Activated naive CD4-positive, alpha-beta T cell treated with anti-CD3 and anti-CD28 coated beads, Interleukin-2, amount 50 U/mL, for 72 hours (primary cell): ENCODE measurements at regions not wholly inside any gene's neighbourhood (a gene's known extent, or its start where the extent isn't known, plus 50 kb on each side); places are given as distances from the start of the nearest gene placed in this dataset.

Experiments
- ATAC-seq, 2 donors: fragments of 150-1000 bp; cut with Tn5 transposase; 2 replicates each; pipeline ENCODE4 v1.10.0; 2021; ENCODE audit warnings: mild to moderate bottlenecking in 2 of 2, moderate library complexity in 2 of 2
- DNase-seq, 2 donors: peaks; one replicate each; pipeline ENCODE4 v3.0.0; 2021 to 2022; ENCODE audit warnings: low spot score in 2 of 2
- H3K27ac Mint-ChIP-seq, 2 donors: one replicate each; pipeline ENCODE4 v1.8.0; 2022; ENCODE audit warnings: mild to moderate bottlenecking in 2 of 2, mixed read lengths in 2 of 2
- H3K36me3 Mint-ChIP-seq, 2 donors: one replicate each; pipeline ENCODE4 v1.8.0; 2022; ENCODE audit warnings: mixed read lengths in 2 of 2
- H3K9me3 Mint-ChIP-seq, 2 donors: one replicate each; pipeline ENCODE4 v1.8.0; 2022; ENCODE audit warnings: mixed read lengths in 2 of 2

GRCh38 chr6:163897669-163898068 is 483.2 kb downstream of the QKI start:
- H3K27ac Mint-ChIP-seq = no peak overlapping the region
- ATAC-seq = no peak
- no peaks in the 10 kb centered on the region for H3K9me3 Mint-ChIP-seq
- H3K36me3 Mint-ChIP-seq = no peaks in the 10 kb centered on the region
- no peak for DNase-seq

- DNase-seq = no peak
- no peak overlapping the region for H3K27ac Mint-ChIP-seq
- H3K36me3 Mint-ChIP-seq = no peaks in the 10 kb centered on the region
- H3K9me3 Mint-ChIP-seq = no peaks in the 10 kb centered on the region
- no peak for ATAC-seq
These were observed 482.5 kb downstream of the QKI start for GRCh38 chr6:163897030-163897429.

DNA sequence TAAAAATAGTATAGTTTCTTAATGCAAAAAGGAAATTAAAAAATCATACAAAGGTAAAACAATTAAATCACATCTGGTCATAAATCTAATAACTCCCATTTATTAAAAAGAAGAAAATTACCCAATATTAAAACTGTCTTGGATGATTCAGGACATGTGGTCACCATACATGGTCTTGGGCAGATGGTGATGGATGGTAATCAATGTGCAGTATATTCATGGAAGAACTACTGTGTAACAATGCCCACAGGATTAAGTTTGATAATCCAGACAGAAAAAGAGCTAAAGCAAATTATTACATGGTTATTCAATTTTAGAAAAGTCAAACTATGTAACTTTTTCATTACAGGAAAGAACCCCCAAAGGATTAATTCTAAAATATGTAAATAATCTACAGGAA is 480.6 kb downstream of the QKI start:
- no peaks in the 10 kb centered on the region for H3K36me3 Mint-ChIP-seq
- no peaks in the 10 kb centered on the region for H3K9me3 Mint-ChIP-seq
- ATAC-seq = no peak
- no peak overlapping the region for H3K27ac Mint-ChIP-seq
- no peak for DNase-seq

- Mint-ChIP-seq H3K36me3 (no peaks in the 10 kb centered on the region), H3K27ac (no peak overlapping the region)
These were observed 479.2 kb downstream of the QKI start for GRCh38 chr6:163893609-163894189.

GRCh38 chr6:163892824-163893561 is 478.5 kb downstream of the QKI start:
- ATAC-seq (no peak), DNase-seq (no peak)

More at GRCh38 chr6:163893609-163894189, 479.2 kb downstream of the QKI start:
- H3K9me3 Mint-ChIP-seq = no peaks in the 10 kb centered on the region
- DNase-seq = no peak
- no peak for ATAC-seq

GRCh38 chr6:163889904-163890514 is 475.5 kb downstream of the QKI start:
- Mint-ChIP-seq H3K9me3 (peaks cover 0 to 4% of the 10 kb centered on the region in 2 donors), H3K27ac (no peak overlapping the region), H3K36me3 (no peaks in the 10 kb centered on the region)
- ATAC-seq = no peak
- no peak for DNase-seq

More at GRCh38 chr6:163892824-163893561, 478.5 kb downstream of the QKI start:
- H3K36me3 Mint-ChIP-seq = no peaks in the 10 kb centered on the region
- H3K9me3 Mint-ChIP-seq = peaks cover 0 to 4% of the 10 kb centered on the region in 2 donors
- H3K27ac Mint-ChIP-seq = no peak overlapping the region

DNA sequence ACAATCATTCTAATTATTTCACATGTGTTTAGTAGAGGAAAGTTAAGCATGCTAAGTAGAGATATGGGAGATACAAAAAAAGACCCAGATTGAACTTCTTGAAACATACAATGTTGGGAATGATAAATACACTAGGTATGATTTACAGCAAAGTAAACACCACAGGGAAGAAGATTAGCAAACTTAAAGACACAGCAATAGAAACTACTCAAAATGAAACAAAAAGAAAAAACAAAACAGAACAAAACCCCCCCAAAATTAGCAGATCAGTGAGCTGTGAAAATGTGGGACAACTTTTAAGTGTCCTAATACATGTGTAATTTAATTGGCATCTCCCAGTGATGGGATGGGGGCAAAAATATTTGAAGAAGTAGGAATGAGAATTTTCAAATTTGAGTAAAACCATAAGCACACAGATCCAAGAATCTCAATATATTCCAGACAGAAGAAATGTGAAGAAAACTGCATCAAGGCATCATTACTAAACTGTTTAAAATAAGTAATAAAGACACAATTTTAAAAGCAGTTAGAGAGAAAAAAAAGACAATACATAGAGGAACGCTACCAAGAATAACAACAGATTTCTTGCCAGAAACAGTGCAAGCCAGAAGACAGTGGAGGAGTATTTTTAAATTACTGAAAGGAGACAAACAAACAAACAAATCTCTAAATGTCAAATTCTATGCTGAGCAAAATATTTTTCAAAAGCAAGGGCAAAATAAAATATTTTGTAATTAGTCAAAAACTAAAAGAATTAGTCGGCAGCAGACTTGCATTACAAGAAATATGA is 473.7 kb downstream of the QKI start:
- no peak for ATAC-seq
- H3K27ac Mint-ChIP-seq = no peak overlapping the region
- DNase-seq = no peak
- peaks cover 0 to 4% of the 10 kb centered on the region in 2 donors for H3K9me3 Mint-ChIP-seq
- no peaks in the 10 kb centered on the region for H3K36me3 Mint-ChIP-seq

DNA sequence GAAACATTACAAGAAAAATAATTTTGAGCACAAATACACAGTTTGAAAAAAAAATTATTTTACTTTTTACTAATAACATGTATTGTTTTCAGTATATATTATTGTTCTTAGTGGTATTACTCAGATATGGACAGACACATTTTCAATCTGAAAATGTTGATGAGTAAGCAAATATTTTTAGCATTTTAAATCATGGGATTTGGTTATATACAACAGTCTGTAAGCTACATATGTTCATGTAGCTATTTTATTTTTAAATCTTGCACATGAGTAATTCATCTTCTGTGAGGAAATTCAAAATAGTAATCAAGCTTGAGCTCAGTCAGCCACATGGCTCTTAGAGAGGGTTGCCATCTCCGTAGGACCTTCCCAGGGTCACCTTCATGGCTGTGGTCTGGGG is 471.9 kb downstream of the QKI start:
- no peak for DNase-seq
- no peak for ATAC-seq
- H3K36me3 Mint-ChIP-seq = no peaks in the 10 kb centered on the region
- peaks cover 0 to 4% of the 10 kb centered on the region in 2 donors for H3K9me3 Mint-ChIP-seq
- no peak overlapping the region for H3K27ac Mint-ChIP-seq

- Mint-ChIP-seq H3K9me3 (peaks cover 0 to 4% of the 10 kb centered on the region in 2 donors), H3K36me3 (no peaks in the 10 kb centered on the region), H3K27ac (no peak overlapping the region)
- DNase-seq (no peak), ATAC-seq (no peak)
These were observed 469.5 kb downstream of the QKI start for GRCh38 chr6:163883984-163884383.

DNA sequence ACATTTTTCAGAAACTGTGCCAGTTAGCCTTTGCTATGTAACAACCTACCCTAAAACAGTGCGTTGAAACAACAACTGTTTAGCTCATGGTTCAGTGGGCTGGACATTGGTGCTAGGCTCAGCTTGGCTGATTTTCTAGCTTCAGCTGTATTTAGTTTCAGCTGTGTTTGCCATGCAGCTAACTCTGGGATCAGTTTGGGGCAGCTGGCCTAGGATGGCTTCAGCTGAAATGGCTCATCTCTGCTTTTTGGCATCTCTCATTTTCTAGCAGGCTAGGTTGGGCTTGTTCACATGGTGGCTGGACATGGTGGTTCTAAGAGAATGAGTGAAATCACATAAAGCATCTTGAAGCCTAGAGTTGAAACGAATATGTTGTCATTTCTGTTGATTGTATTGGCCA is 464.2 kb downstream of the QKI start:
- ATAC-seq = no peak
- DNase-seq = no peak
- Mint-ChIP-seq H3K9me3 (no peaks in the 10 kb centered on the region), H3K36me3 (no peaks in the 10 kb centered on the region), H3K27ac (no peak overlapping the region)

DNA sequence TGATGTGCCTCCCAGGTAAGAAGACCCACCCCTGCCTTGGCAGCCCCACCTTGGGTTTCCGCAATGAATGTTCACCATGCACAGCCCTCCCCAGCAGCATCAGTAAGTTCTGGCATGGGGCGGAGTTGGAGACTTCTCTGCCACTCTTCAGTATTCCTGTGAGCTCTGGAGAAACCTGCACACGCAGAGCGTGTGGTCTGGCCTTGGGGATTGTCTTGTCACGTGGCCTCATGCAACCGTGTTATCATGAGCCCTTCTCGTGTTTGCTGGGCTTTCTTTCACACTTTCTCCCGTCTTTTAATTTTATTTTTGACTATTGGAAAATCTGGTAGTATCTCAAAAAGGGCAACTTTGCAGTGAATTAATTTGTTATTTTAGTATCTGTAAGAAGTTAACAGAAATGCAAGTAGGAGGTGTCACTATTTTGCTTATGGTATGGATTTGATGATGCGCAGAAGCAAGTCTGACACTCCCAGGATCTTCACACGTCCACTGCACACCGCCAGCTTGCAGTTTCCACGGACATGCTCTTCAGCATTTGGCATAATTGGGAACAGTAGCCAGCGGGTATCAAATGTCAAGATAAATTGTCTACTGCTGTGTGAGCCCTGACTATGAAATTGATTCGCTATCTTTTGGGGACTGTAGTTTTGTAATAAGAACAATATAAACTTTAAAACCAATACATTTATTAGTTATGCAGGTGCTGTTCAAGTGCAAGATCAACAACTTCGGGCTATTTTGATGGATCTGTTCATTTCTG is 463.5 kb downstream of the QKI start:
- DNase-seq (no peak), ATAC-seq (no peak)
- Mint-ChIP-seq H3K27ac (no peak overlapping the region), H3K36me3 (no peaks in the 10 kb centered on the region), H3K9me3 (no peaks in the 10 kb centered on the region)

GRCh38 chr6:163876391-163876790 is 461.9 kb downstream of the QKI start:
- no peak for DNase-seq
- Mint-ChIP-seq H3K27ac (no peak overlapping the region), H3K36me3 (no peaks in the 10 kb centered on the region), H3K9me3 (no peaks in the 10 kb centered on the region)
- ATAC-seq = no peak

DNA sequence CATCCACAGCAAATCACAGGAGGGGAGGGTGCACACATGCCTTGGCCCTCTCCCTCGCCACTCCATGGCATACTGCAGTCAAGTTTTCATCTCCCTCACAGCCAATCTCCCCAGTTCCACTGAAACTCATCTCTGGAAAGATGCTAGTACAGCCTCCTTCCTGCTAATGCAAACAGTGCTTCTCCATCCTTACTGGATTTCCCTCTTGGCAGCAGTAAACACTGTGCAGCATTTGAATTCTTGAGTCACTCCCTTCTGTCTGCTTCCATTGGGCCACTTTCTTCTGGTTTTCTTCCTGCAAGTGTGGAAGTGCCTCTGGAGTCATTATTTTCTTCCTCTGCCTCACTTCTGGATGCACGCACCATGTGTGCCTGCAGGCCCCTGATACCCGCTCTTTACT is 460.3 kb downstream of the QKI start:
- H3K9me3 Mint-ChIP-seq = peaks cover 0 to 2% of the 10 kb centered on the region in 2 donors
- DNase-seq (no peak), ATAC-seq (no peak)
- H3K27ac Mint-ChIP-seq = no peak overlapping the region
- H3K36me3 Mint-ChIP-seq = no peaks in the 10 kb centered on the region

- no peak overlapping the region for H3K27ac Mint-ChIP-seq
These were observed 457.8 kb downstream of the QKI start for GRCh38 chr6:163872335-163872734.

GRCh38 chr6:163871616-163872015 is 457.1 kb downstream of the QKI start:
- ATAC-seq (no peak), DNase-seq (no peak)
- peaks cover 0 to 2% of the 10 kb centered on the region in 2 donors for H3K9me3 Mint-ChIP-seq
- no peak overlapping the region for H3K27ac Mint-ChIP-seq
- H3K36me3 Mint-ChIP-seq = no peaks in the 10 kb centered on the region

More at GRCh38 chr6:163872335-163872734, 457.8 kb downstream of the QKI start:
- Mint-ChIP-seq H3K36me3 (no peaks in the 10 kb centered on the region), H3K9me3 (peaks cover 0 to 2% of the 10 kb centered on the region in 2 donors)
- no peak for ATAC-seq
- no peak for DNase-seq

DNA sequence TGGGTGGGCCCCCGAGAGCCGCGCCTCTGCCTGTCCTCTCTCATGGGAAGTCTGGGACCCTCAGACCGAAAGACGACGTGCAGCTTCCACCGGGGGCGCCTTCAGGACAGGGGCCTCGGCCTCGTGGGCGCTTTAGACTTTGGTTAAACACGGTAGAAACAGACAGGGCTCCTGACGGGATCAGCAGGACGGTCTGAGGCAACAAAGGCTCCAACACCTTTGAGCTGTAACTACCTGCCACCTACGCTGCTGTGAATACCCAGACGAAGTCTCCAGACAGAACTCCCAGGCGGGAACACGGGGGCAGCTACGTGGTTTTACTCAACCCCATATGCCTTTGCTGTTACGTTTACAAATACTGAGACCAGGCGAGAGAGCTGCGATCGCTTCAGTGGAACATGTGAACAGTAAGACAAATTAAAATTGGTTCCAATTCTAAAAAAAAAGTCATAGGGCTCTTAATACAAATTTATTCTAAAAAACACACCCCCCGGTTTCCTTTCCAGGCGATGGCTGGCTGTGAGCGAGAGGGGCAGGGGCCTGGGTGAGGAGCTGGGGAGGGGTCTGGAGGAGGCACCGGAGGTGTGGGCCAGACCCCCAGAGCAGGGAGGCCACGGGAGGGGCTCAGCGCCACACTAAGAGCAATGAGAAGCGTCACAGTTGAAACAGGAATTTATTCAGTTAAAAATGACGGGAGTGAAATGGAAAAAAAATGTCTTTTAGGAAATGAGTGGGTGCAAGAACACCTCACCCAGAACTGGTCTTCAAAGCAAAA is 453.2 kb downstream of the QKI start:
- no peak overlapping the region for H3K27ac Mint-ChIP-seq
- no peak for ATAC-seq
- H3K36me3 Mint-ChIP-seq = no peaks in the 10 kb centered on the region

More for the DNA sequence above, 453.2 kb downstream of the QKI start:
- DNase-seq = no peak
- peaks cover 0 to 2% of the 10 kb centered on the region in 2 donors for H3K9me3 Mint-ChIP-seq
